ENCODE measurements at regions not wholly inside any gene's neighbourhood (a gene's known extent, or its start where the extent isn't known, plus 50 kb on each side); places are given as distances from the start of the nearest gene placed in this dataset.

DNA sequence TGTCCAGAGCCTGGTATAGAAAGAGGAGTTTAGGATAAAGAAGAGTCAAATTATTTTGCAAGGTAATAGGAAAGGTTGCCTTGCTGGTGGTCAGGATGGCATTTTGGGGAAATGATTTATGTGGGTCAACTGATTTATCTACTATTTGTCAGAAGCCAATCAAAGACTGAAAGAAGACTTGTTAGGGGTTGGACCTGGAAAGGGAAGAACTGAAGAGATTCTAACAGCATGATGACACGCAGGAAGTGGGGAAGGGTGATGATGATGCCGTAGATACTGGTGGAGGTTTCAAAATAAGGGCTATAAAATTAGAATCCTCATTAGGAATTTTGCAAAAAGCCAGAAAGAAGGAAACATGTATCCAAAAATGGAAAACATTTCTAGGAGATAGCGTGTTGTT lies 60.7 kb upstream of the FGF14 start:
- Histone ChIP-seq H3K36me3 (ENCODE audit: control insufficient read depth in 2 of 2, insufficient read depth in 2 of 2, low read length in 1 of 2) (no peaks in the 10 kb centered on the region), H3K27ac (ENCODE audit: control insufficient read depth, insufficient read depth) (no peak overlapping the region), H3K9ac (ENCODE audit: control insufficient read depth, insufficient read depth, low read length) (no peak overlapping the region), H3K9me3 (replicated peaks; ENCODE audit: control insufficient read depth, insufficient read depth, low read length) (no peaks in the 10 kb centered on the region), H3K79me2 (ENCODE audit: control insufficient read depth, insufficient read depth, low read length) (no peaks in the 10 kb centered on the region), H2AFZ (ENCODE audit: control insufficient read depth, low read depth, low read length) (no peak overlapping the region), H3K4me2 (ENCODE audit: control insufficient read depth, insufficient read depth) (no peak overlapping the region), H3K4me1 (ENCODE audit: control insufficient read depth, insufficient read depth, low read length) (no peaks in the 10 kb centered on the region), H3K4me3 (no peak overlapping the region), H4K20me1 (ENCODE audit: control insufficient read depth, insufficient read depth) (no peaks in the 10 kb centered on the region), H3K27me3 (replicated peaks in 1 of 2; ENCODE audit: control insufficient read depth in 2 of 2, insufficient read depth in 2 of 2, low read length in 1 of 2) (no peaks in the 10 kb centered on the region)
- in situ Hi-C loops (cut with MboI) (loop anchor here (25.0 kb wide), 2 partner anchors 325 to 1325 kb away; no protein-coding TSS in a partner anchor), intact Hi-C loops (cut with micrococcal nuclease; ENCODE audit: unreplicated experiment) (no loop called here)
- no TSS peak for BruUV-seq (replicated peaks)
- TF ChIP-seq ATF7 (IDR thresholded peaks at IDR 0.05; ENCODE audit: low read depth) (no peak), HDGF (IDR thresholded peaks at IDR 0.05) (no peak), MEF2A (IDR thresholded peaks at IDR 0.05; ENCODE audit: insufficient read depth, low read depth, low read length) (no peak), POLR2A (IDR thresholded peaks at IDR 0.05; ENCODE audit: low read depth, low read length) (no peak), ETV6 (conservative IDR thresholded peaks at IDR 0.05 in 1 of 2, IDR thresholded peaks at IDR 0.05 in 1 of 2; ENCODE audit: borderline replicate concordance in 1 of 2, low read depth in 1 of 2) (no peak), RELB (IDR thresholded peaks at IDR 0.05; ENCODE audit: low read depth) (no peak), RB1 (IDR thresholded peaks at IDR 0.05; ENCODE audit: borderline replicate concordance) (no peak), EGR1 (IDR thresholded peaks at IDR 0.05; ENCODE audit: borderline replicate concordance in 1 of 2, low read depth in 2 of 2, low read length in 2 of 2) (no peak), NR2C1 (IDR thresholded peaks at IDR 0.05) (no peak)
- TF ChIP-seq, protein P1, sequence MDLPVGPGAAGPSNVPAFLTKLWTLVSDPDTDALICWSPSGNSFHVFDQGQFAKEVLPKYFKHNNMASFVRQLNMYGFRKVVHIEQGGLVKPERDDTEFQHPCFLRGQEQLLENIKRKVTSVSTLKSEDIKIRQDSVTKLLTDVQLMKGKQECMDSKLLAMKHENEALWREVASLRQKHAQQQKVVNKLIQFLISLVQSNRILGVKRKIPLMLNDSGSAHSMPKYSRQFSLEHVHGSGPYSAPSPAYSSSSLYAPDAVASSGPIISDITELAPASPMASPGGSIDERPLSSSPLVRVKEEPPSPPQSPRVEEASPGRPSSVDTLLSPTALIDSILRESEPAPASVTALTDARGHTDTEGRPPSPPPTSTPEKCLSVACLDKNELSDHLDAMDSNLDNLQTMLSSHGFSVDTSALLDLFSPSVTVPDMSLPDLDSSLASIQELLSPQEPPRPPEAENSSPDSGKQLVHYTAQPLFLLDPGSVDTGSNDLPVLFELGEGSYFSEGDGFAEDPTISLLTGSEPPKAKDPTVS (IDR thresholded peaks at IDR 0.05; ENCODE audit: low read depth, low read length): no peak
- TF ChIP-seq, protein P2, sequence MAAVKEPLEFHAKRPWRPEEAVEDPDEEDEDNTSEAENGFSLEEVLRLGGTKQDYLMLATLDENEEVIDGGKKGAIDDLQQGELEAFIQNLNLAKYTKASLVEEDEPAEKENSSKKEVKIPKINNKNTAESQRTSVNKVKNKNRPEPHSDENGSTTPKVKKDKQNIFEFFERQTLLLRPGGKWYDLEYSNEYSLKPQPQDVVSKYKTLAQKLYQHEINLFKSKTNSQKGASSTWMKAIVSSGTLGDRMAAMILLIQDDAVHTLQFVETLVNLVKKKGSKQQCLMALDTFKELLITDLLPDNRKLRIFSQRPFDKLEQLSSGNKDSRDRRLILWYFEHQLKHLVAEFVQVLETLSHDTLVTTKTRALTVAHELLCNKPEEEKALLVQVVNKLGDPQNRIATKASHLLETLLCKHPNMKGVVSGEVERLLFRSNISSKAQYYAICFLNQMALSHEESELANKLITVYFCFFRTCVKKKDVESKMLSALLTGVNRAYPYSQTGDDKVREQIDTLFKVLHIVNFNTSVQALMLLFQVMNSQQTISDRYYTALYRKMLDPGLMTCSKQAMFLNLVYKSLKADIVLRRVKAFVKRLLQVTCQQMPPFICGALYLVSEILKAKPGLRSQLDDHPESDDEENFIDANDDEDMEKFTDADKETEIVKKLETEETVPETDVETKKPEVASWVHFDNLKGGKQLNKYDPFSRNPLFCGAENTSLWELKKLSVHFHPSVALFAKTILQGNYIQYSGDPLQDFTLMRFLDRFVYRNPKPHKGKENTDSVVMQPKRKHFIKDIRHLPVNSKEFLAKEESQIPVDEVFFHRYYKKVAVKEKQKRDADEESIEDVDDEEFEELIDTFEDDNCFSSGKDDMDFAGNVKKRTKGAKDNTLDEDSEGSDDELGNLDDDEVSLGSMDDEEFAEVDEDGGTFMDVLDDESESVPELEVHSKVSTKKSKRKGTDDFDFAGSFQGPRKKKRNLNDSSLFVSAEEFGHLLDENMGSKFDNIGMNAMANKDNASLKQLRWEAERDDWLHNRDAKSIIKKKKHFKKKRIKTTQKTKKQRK (IDR thresholded peaks at IDR 0.05; ENCODE audit: low read depth, low read length): no peak
- no peak for DNase-seq (ENCODE audit: low read depth, low spot score)
- ChIA-PET RAD21 (ENCODE audit: unreplicated experiment) (no interaction called here), SMC1A (ENCODE audit: uncharacterized antibody, unreplicated experiment) (no interaction called here), CTCF (no interaction called here), POLR2A (no interaction called here)
- 13% methylated on average over 3 of the region's 3 CpGs for WGBS (ENCODE audit: insufficient coverage, insufficient replicate concordance, low lambda C conversion rate, missing lambda C conversion rate)
- no peak for ATAC-seq
- no peak for FAIRE-seq
